ENCODE measurements at regions not wholly inside any gene's neighbourhood (a gene's known extent, or its start where the extent isn't known, plus 50 kb on each side); places are given as distances from the start of the nearest gene placed in this dataset.

DNA sequence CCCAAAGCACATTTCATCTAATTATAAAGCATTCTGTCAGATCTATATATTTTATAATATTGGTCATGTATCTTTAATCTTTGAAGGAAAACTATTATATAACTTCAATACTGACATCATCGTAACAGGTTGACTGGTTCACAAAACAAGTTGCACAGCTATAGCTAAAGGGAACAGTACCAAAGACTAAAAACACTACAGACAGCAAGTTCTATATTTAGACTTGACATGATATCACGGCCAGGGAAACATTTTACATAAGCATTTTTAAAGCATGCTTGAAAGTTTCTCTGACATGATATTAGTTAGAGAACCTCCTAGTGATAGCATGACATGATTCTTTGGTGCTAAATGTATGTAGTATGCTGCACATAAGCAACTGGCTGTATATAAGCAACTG is 182.5 kb downstream of the NDFIP2 start:
- Histone ChIP-seq H3K9me3 (no peaks in the 10 kb centered on the region), H3K36me3 (no peaks in the 10 kb centered on the region), H3K27me3 (no peaks in the 10 kb centered on the region), H3K4me3 (no peak overlapping the region), H3K4me1 (no peaks in the 10 kb centered on the region), H3K27ac (no peak overlapping the region)
- DNase-seq (ENCODE audit: low spot score in 2 of 2) = no peak
- TF ChIP-seq, protein P1, sequence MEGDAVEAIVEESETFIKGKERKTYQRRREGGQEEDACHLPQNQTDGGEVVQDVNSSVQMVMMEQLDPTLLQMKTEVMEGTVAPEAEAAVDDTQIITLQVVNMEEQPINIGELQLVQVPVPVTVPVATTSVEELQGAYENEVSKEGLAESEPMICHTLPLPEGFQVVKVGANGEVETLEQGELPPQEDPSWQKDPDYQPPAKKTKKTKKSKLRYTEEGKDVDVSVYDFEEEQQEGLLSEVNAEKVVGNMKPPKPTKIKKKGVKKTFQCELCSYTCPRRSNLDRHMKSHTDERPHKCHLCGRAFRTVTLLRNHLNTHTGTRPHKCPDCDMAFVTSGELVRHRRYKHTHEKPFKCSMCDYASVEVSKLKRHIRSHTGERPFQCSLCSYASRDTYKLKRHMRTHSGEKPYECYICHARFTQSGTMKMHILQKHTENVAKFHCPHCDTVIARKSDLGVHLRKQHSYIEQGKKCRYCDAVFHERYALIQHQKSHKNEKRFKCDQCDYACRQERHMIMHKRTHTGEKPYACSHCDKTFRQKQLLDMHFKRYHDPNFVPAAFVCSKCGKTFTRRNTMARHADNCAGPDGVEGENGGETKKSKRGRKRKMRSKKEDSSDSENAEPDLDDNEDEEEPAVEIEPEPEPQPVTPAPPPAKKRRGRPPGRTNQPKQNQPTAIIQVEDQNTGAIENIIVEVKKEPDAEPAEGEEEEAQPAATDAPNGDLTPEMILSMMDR (IDR thresholded peaks at IDR 0.05) = no peak
- TF ChIP-seq POLR2AphosphoS5 (IDR thresholded peaks at IDR 0.05) (no peak), POLR2A (IDR thresholded peaks at IDR 0.05) (no peak)
- intact Hi-C loops (cut with DNase I; ENCODE audit: low total_unique reads) = no loop called here

DNA sequence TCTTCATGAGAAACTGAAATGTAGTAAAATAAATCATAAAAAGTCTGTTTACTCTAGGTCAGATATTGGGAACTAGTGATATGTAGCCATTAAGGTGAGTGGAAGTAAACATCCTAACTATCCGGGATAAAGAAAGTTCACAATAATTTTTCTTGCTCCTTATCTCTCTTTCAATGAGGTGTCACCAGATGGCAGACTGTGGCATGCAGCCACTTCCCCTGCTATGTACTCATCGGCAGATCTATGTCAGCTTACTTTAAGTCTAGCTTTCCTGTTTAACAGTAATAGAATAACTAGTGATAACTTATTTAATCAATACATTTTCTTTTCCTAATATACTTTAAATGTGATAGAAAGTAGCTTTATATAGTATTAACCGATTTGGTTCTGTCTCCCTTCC is 181.9 kb downstream of the NDFIP2 start:
- Histone ChIP-seq H3K9me3 (no peaks in the 10 kb centered on the region), H3K27ac (no peak overlapping the region), H3K4me1 (no peaks in the 10 kb centered on the region), H3K27me3 (no peaks in the 10 kb centered on the region), H3K36me3 (no peaks in the 10 kb centered on the region), H3K4me3 (no peak overlapping the region)
- no peak for DNase-seq (ENCODE audit: low spot score in 2 of 2)
- intact Hi-C loops (cut with DNase I; ENCODE audit: low total_unique reads) = no loop called here
- TF ChIP-seq POLR2AphosphoS5 (IDR thresholded peaks at IDR 0.05) = no peak
- TF ChIP-seq POLR2A (IDR thresholded peaks at IDR 0.05) = no peak
- TF ChIP-seq, protein P1 (IDR thresholded peaks at IDR 0.05) = no peak

DNA sequence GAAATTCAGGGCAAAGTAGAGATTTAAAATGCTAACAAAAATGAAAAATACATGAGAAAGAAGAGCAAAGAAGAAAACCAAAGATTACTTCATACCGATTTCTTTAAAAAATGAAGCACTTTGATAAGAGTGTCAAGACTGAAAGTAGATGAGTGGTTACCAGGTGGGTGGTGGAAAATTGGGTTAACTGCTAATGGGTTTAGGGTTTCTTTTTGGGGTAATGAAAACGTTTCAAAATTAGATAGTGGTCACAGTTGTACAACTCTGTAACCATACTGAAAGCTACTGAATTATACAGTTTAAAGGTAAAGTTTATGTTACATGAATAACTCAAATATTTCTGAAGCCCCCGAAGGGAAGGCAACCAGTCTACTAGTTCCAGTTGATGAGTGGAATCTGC is 179.4 kb downstream of the NDFIP2 start:
- Histone ChIP-seq H3K27ac (no peak overlapping the region), H3K27me3 (no peaks in the 10 kb centered on the region), H3K36me3 (no peaks in the 10 kb centered on the region), H3K4me3 (no peak overlapping the region), H3K4me1 (no peaks in the 10 kb centered on the region), H3K9me3 (no peaks in the 10 kb centered on the region)
- DNase-seq (ENCODE audit: low spot score in 2 of 2) = no peak
- intact Hi-C loops (cut with DNase I; ENCODE audit: low total_unique reads) = no loop called here
- no peak for TF ChIP-seq POLR2AphosphoS5 (IDR thresholded peaks at IDR 0.05)

DNA sequence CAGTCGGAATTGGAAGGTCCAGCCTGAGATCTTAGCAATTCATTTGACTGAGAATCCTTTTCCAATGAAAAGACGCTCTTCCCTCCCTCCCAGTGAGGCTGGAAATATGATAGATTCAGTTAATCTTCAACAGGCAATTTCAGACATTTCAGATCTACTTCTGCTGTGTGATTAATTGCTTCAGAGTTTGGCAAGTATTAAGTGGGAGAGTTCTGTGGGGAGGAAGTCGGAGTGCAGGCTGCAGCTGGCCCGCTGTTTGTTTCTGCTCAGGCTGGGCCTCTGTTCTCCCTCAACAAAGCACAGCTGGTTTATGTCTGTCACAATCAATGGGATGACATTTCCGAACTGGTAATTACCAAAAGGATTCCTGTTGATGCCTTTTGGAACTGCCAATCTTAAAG is 178.2 kb downstream of the NDFIP2 start:
- H3K9me3 ChIP-seq = no peaks in the 10 kb centered on the region
- no peaks in the 10 kb centered on the region for H3K4me1 ChIP-seq
- no peaks in the 10 kb centered on the region for H3K36me3 ChIP-seq
- no peaks in the 10 kb centered on the region for H3K27me3 ChIP-seq
- no peak for DNase-seq (ENCODE audit: low spot score in 2 of 2)
- intact Hi-C loops (cut with DNase I; ENCODE audit: low total_unique reads) = no loop called here
- TF ChIP-seq POLR2AphosphoS5 (IDR thresholded peaks at IDR 0.05) = no peak
- no peak for TF ChIP-seq POLR2A (IDR thresholded peaks at IDR 0.05)
- TF ChIP-seq, protein P1 (IDR thresholded peaks at IDR 0.05) = no peak
- peak overlapping the region in 1 of 2 donors; percentile 41 for H3K27ac ChIP-seq
- H3K4me3 ChIP-seq = no peak overlapping the region

DNA sequence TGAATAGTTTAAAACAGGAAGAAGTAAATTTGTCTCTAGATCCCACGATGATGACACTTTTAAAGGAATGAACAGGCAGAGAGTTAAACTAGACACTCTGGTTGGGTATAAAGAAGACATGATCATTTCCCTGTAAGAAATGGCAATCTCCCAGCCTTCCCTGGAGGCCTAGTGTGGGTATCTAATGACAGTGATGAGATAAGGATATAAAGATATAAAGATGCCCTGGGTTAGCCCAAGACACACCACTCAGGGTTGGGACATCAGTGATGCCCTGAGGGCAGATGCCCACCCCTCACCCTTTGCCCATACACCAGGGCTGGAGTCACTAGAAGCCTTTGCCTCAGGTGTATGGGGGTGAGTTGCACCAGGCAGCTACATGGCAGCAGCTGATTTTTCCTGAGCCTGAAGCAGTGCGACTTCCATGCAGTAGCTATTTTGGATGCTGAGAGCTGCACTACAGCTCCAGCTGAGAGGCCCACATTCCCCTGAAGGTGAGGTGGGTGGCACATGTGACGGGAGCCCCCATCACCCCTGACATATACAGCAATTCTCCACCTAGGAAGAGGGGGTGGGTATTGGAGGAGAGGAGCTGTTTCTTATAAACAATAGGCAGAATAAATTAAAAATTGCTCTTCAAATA is 177.5 kb downstream of the NDFIP2 start:
- DNase-seq (ENCODE audit: low spot score in 2 of 2) = no peak
- Histone ChIP-seq H3K4me1 (no peaks in the 10 kb centered on the region), H3K4me3 (no peak overlapping the region), H3K36me3 (no peaks in the 10 kb centered on the region), H3K9me3 (no peaks in the 10 kb centered on the region), H3K27me3 (no peaks in the 10 kb centered on the region), H3K27ac (peak overlapping the region in 1 of 2 donors; percentile 41)
- no peak for TF ChIP-seq POLR2A (IDR thresholded peaks at IDR 0.05)
- no peak for TF ChIP-seq POLR2AphosphoS5 (IDR thresholded peaks at IDR 0.05)
- TF ChIP-seq, protein P1 (IDR thresholded peaks at IDR 0.05) = no peak
- intact Hi-C loops (cut with DNase I; ENCODE audit: low total_unique reads) = no loop called here

DNA sequence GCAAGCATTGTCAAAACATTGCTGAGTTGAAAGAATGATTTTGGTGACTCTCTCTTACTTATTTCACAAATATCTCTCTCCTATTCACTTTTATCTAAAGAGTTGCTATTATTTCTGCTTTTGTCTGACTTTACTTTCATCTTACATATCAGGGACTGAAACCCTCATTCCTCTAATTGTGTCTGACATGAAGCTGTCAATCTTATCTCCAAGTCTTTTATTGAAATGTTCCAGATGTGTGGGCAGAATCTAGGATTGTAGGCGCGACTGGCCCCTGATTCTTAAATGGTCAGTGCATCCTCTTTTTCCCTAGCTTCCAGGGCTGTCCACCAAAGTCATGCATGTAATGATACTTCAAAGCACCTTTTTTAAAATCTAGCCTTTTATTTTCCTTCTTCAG is 174.6 kb downstream of the NDFIP2 start:
- Histone ChIP-seq H3K4me1 (no peaks in the 10 kb centered on the region), H3K4me3 (no peak overlapping the region), H3K27me3 (no peaks in the 10 kb centered on the region), H3K9me3 (no peaks in the 10 kb centered on the region), H3K36me3 (no peaks in the 10 kb centered on the region), H3K27ac (no peak overlapping the region)
- intact Hi-C loops (cut with DNase I; ENCODE audit: low total_unique reads) = no loop called here
- no peak for DNase-seq (ENCODE audit: low spot score in 2 of 2)
- TF ChIP-seq POLR2AphosphoS5 (IDR thresholded peaks at IDR 0.05) = no peak
- TF ChIP-seq, protein P1 (IDR thresholded peaks at IDR 0.05) = no peak
- TF ChIP-seq POLR2A (IDR thresholded peaks at IDR 0.05) = no peak

Data from breast epithelium (tissue), 4 donors.